Gastroesophageal sphincter (tissue), 3 donors: ENCODE measurements at regions not wholly inside any gene's neighbourhood (a gene's known extent, or its start where the extent isn't known, plus 50 kb on each side); places are given as distances from the start of the nearest gene placed in this dataset.

Source experiments
- CTCF ChIP-seq, 4 experiments: fragments of 200-600 bp in 2 of 4; fragments of 450-650 bp in 2 of 4; sonication (generic) in 1 of 4; IDR thresholded peaks; one replicate each; pipeline ENCODE4 v1.5.1; 2017 to 2019; ENCODE audit warnings: antibody characterized with exemption in 4 of 4, mild to moderate bottlenecking in 2 of 4, moderate library complexity in 2 of 4
- EP300 ChIP-seq: sonication (generic); formaldehyde crosslinking; IDR thresholded peaks from one replicate; pipeline ENCODE4 v1.6.1; 2017; ENCODE audit warnings: antibody characterized with exemption, mild to moderate bottlenecking
- POLR2A ChIP-seq, 2 donors: fragments of 450-650 bp; IDR thresholded peaks; one replicate each; pipeline ENCODE4 v1.6.1; 2017; ENCODE audit warnings: antibody characterized with exemption in 2 of 2, mild to moderate bottlenecking in 2 of 2, moderate library complexity in 1 of 2

- TF ChIP-seq EP300 (no peak), CTCF (IDR thresholded peaks at IDR 0.05) (no peak), POLR2A (IDR thresholded peaks at IDR 0.05) (no peak)
These were observed 91.5 kb upstream of the RNF152 start for GRCh38 chr18:61984349-61984748.
